ENCODE measurements at regions not wholly inside any gene's neighbourhood (a gene's known extent, or its start where the extent isn't known, plus 50 kb on each side); places are given as distances from the start of the nearest gene placed in this dataset.

DNA sequence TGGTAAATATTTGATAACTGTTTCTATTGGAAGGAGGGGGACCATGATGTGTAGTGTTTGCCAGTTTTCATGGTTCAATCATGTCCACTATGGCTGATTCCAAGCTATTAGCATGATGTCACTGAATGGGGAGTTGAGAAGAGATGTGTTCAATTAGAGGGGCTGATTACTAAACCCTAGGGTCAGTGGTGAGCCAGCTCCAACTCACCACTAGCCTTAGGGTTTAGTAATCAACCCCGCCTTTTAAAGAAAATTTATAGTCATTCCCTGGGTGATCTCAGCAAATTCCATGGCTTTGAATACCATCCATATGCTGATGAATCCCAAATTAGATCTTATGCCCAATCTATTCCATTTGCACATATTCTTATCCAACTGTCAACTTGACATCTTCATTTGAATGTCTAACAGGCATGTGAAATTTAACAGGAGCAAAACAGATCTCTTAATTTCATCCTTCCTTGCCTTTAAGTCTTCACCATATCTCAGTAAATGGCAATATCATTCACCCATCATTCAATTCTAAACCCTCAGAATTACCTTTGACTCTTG is 98.8 kb downstream of the GCNT1 start:
- peak; percentile 78 for DNase-seq

GRCh38 chr9:76558465-76558864 is 99.5 kb downstream of the GCNT1 start:
- DNase-seq = no peak

GRCh38 chr9:76559286-76559685 is 100.3 kb downstream of the GCNT1 start:
- DNase-seq = no peak

GRCh38 chr9:76560481-76560922 is 101.5 kb downstream of the GCNT1 start:
- peak; percentile 78 for DNase-seq

DNA sequence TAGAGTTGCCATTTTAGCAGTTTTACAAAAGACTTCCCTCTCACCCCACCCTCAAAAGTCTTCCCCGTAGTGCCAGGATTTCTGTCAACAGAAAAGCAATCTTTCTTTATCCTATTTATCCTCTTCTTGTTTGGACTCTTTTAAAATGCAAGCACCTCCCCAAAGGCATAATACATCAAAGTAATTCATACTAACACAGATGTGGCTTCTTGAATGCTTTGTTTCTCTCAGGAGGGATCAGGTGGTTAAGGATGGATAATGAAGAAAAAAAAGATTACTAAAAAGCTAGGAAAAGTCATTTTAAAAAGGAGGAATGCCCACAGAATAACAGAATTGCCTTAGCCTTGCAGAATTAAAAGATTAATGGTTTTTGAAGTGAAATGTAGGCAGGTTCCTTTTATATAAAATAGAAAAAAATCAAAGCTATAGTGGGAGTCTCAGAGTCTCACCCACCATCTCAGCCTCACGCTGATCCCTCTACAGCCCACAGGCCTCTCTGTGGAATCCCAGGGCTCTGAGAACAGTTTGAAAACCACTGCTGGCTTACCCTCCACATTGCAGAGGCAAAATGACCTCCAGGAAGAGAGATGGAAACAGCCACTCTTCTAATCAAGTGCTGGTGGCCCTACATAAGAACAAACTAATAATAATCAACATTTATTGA is 102.2 kb downstream of the GCNT1 start:
- no peak for DNase-seq

All from fibroblast of skin of back (primary cell).